GM23338 (cell line): ENCODE measurements at regions not wholly inside any gene's neighbourhood (a gene's known extent, or its start where the extent isn't known, plus 50 kb on each side); places are given as distances from the start of the nearest gene placed in this dataset.

Experiments
- ATAC-seq: fragments of 200-7000 bp; cut with Tn5 transposase; 3 replicates; pipeline ENCODE4 v1.9.1; 2020
- DNase-seq: peaks from one replicate; pipeline ENCODE4 v3.0.0-alpha.2; 2015; ENCODE audit warnings: low spot score
- H2AFZ ChIP-seq: fragments of 200-600 bp; sonication (generic); 2 replicates; pipeline ENCODE4 v1.8.0; 2016; ENCODE audit warnings: antibody characterized with exemption, mild to moderate bottlenecking, moderate library complexity
- H3F3A ChIP-seq: fragments of 200-600 bp; sonication (generic); replicated peaks from 2 replicates; pipeline ENCODE4 v1.8.0; 2017; ENCODE audit warnings: antibody characterized with exemption, mixed run types, low read depth
- H3K27ac ChIP-seq: fragments of 200-600 bp; sonication (generic); 2 replicates; pipeline ENCODE4 v1.6.1; 2016; ENCODE audit warnings: low read depth
- H3K27me3 ChIP-seq: fragments of 200-600 bp; sonication (generic); 2 replicates; pipeline ENCODE4 v1.8.0; 2016; ENCODE audit warnings: mild to moderate bottlenecking, mixed run types, moderate library complexity; ENCODE audit not compliant: insufficient read depth
- H3K36me3 ChIP-seq: fragments of 200-600 bp; sonication (generic); 2 replicates; pipeline ENCODE4 v1.8.0; 2016; ENCODE audit warnings: mild to moderate bottlenecking; ENCODE audit not compliant: insufficient read depth
- H3K4me1 ChIP-seq: fragments of 200-600 bp; sonication (generic); 2 replicates; pipeline ENCODE4 v1.8.0; 2016; ENCODE audit warnings: mild to moderate bottlenecking, moderate library complexity; ENCODE audit not compliant: insufficient read depth
- H3K4me2 ChIP-seq: fragments of 200-600 bp; sonication (generic); 2 replicates; pipeline ENCODE4 v1.7.1; 2017; ENCODE audit warnings: mixed run types
- H3K4me3 ChIP-seq: fragments of 200-600 bp; sonication (generic); 2 replicates; pipeline ENCODE4 v1.6.1; 2016; ENCODE audit warnings: mixed run types
- H3K79me2 ChIP-seq: fragments of 200-600 bp; sonication (generic); replicated peaks from 2 replicates; pipeline ENCODE4 v1.8.0; 2017; ENCODE audit warnings: mild to moderate bottlenecking; ENCODE audit not compliant: insufficient read depth
- H3K9me2 ChIP-seq: fragments of 200-600 bp; sonication (generic); 2 replicates; pipeline ENCODE4 v1.8.0; 2017; ENCODE audit not compliant: insufficient read depth
- H4K20me1 ChIP-seq: fragments of 200-600 bp; sonication (generic); replicated peaks from 2 replicates; pipeline ENCODE4 v1.8.0; 2017; ENCODE audit warnings: mild to moderate bottlenecking; ENCODE audit not compliant: insufficient read depth
- H3K27ac Mint-ChIP-seq: 2 replicates; pipeline ENCODE4 v1.8.0; 2020; ENCODE audit warnings: inconsistent platforms, mild to moderate bottlenecking, moderate library complexity, mixed read lengths
- H3K27me3 Mint-ChIP-seq: 3 replicates; pipeline ENCODE4 v1.8.0; 2022; ENCODE audit warnings: low read depth, mild to moderate bottlenecking, moderate library complexity, mixed read lengths, inconsistent platforms; ENCODE audit not compliant: insufficient read depth, poor library complexity
- H3K36me3 Mint-ChIP-seq: 3 replicates; pipeline ENCODE4 v1.8.0; 2021; ENCODE audit warnings: low read depth, mild to moderate bottlenecking, inconsistent platforms, moderate library complexity, mixed read lengths
- H3K4me1 Mint-ChIP-seq: 3 replicates; pipeline ENCODE4 v1.8.0; 2020; ENCODE audit warnings: mild to moderate bottlenecking, inconsistent platforms, mixed read lengths
- H3K4me3 Mint-ChIP-seq: 3 replicates; pipeline ENCODE4 v1.8.0; 2021; ENCODE audit warnings: moderate library complexity, mild to moderate bottlenecking, inconsistent platforms, mixed read lengths
- H3K9me3 Mint-ChIP-seq: 3 replicates; pipeline ENCODE4 v1.8.0; 2020; ENCODE audit warnings: moderate library complexity, mild to moderate bottlenecking, inconsistent platforms, mixed read lengths
- CREB1 ChIP-seq: fragments of 250-450 bp; sonication (Bioruptor Pico); IDR thresholded peaks from 2 replicates; pipeline ENCODE4 v1.5.0; 2020; ENCODE audit warnings: low read depth, mild to moderate bottlenecking, moderate library complexity
- CTCF ChIP-seq, 2 experiments: fragments of 200-600 bp in 1 of 2; sonication (generic) in 1 of 2; conservative IDR thresholded peaks; 2 replicates each; pipeline versions ENCODE4 v1.5.1 to v1.6.1; 2016 to 2017; ENCODE audit warnings: antibody characterized with exemption in 2 of 2, low read depth in 2 of 2, mild to moderate bottlenecking in 2 of 2, moderate library complexity in 1 of 2
- ETS1 ChIP-seq: IDR thresholded peaks from 2 replicates; pipeline ENCODE4 v1.6.1; 2016; ENCODE audit warnings: antibody characterized with exemption
- EZH2 ChIP-seq: fragments of 200-600 bp; sonication (generic); IDR thresholded peaks from one replicate; pipeline ENCODE4 v1.8.0; 2017; ENCODE audit warnings: antibody characterized with exemption, mild to moderate bottlenecking, low read depth; ENCODE audit not compliant: unreplicated experiment
- POLR2AphosphoS5 ChIP-seq: IDR thresholded peaks from 2 replicates; pipeline ENCODE4 v1.6.1; 2016; ENCODE audit warnings: antibody characterized with exemption, low read depth
- REST ChIP-seq: IDR thresholded peaks from one replicate; pipeline ENCODE4 v1.6.1; 2018; ENCODE audit warnings: antibody characterized with exemption; ENCODE audit not compliant: unreplicated experiment
- STAT1 ChIP-seq: IDR thresholded peaks from one replicate; pipeline ENCODE4 v1.6.1; 2016; ENCODE audit warnings: antibody characterized with exemption; ENCODE audit not compliant: unreplicated experiment
- ZNF114 ChIP-seq: fragments of 250-450 bp; sonication (Bioruptor Pico); IDR thresholded peaks from 2 replicates; pipeline ENCODE4 v1.5.0; 2020; ENCODE audit warnings: mild to moderate bottlenecking, moderate library complexity
- ZNF331 ChIP-seq: fragments of 250-450 bp; sonication (Bioruptor Pico); IDR thresholded peaks from 2 replicates; pipeline ENCODE4 v1.5.0; 2020; ENCODE audit warnings: low read depth, mild to moderate bottlenecking, moderate library complexity
- ZNF462 ChIP-seq: fragments of 250-450 bp; sonication (Bioruptor Pico); IDR thresholded peaks from 2 replicates; pipeline ENCODE4 v1.5.0; 2020; ENCODE audit warnings: mild to moderate bottlenecking, moderate library complexity

GRCh38 chr2:164369366-164369765, 251.9 kb downstream of the GRB14 start (continued):
- no peak for TF ChIP-seq CTCF (conservative IDR thresholded peaks at IDR 0.05; ENCODE audit: low read depth in 2 of 2)
- TF ChIP-seq CREB1 (CRISPR knock-in tag): no peak

- Mint-ChIP-seq H3K27ac (no peak overlapping the region), H3K9me3 (peaks cover 26% of the 10 kb centered on the region), H3K4me3 (no peak overlapping the region), H3K4me1 (no peaks in the 10 kb centered on the region), H3K27me3 (no peaks in the 10 kb centered on the region), H3K36me3 (peaks cover 19% of the 10 kb centered on the region; the same call in 2 of the 3 replicates)
- H3K36me3 ChIP-seq: no peaks in the 10 kb centered on the region
- ATAC-seq (no peak), DNase-seq (no peak)
- no peaks in the 10 kb centered on the region for H3F3A ChIP-seq
- H3K27me3 ChIP-seq: no peaks in the 10 kb centered on the region
- H2AFZ ChIP-seq: no peak overlapping the region
- H3K4me1 ChIP-seq: no peaks in the 10 kb centered on the region
- no peaks in the 10 kb centered on the region for H4K20me1 ChIP-seq
- no peak overlapping the region for H3K4me3 ChIP-seq
- H3K27ac ChIP-seq: no peak overlapping the region
- H3K4me2 ChIP-seq: no peak overlapping the region
- H3K9me2 ChIP-seq: no peaks in the 10 kb centered on the region; the same call in 1 of the 2 replicates
- H3K79me2 ChIP-seq: no peaks in the 10 kb centered on the region
- no peak for TF ChIP-seq POLR2AphosphoS5
- no peak for TF ChIP-seq ZNF462
- TF ChIP-seq EZH2: no peak
- TF ChIP-seq ZNF331 (CRISPR knock-in tag): no peak
- TF ChIP-seq ZNF114 (CRISPR knock-in tag): no peak
- TF ChIP-seq CTCF (conservative IDR thresholded peaks at IDR 0.05; ENCODE audit: low read depth in 2 of 2): no peak
- no peak for TF ChIP-seq REST
- no peak for TF ChIP-seq CREB1 (CRISPR knock-in tag)
- no peak for TF ChIP-seq ETS1
- no peak for TF ChIP-seq STAT1
Measured at GRCh38 chr2:164368896-164369295, 252.4 kb downstream of the GRB14 start.
